Ammon's horn (tissue), 1 donor: ENCODE measurements at regions not wholly inside any gene's neighbourhood (a gene's known extent, or its start where the extent isn't known, plus 50 kb on each side); places are given as distances from the start of the nearest gene placed in this dataset.
A peak's percentile ranks its signal among the peaks of the same experiment; 100 is the strongest.
"Not testable (repeated sequence)": the region's sequence is repeated elsewhere in the genome, so short reads cannot be mapped to it uniquely, and the experiment has no call there.

Experiments used
- DNase-seq: peaks from one replicate; pipeline ENCODE4 v3.0.0-alpha.2; 2016; ENCODE audit warnings: low spot score

GRCh38 chr21:14683063-14683462 is 136.9 kb upstream of the SAMSN1 start:
- no peak for DNase-seq

GRCh38 chr21:14678973-14679574 is 133.0 kb upstream of the SAMSN1 start:
- no peak for DNase-seq

GRCh38 chr21:14677639-14678179 is 131.6 kb upstream of the SAMSN1 start:
- no peak for DNase-seq

- DNase-seq = no peak
Observed at GRCh38 chr21:14677013-14677412, 130.9 kb upstream of the SAMSN1 start.

GRCh38 chr21:14675774-14676530 is 129.8 kb upstream of the SAMSN1 start:
- DNase-seq = peak; percentile 50

- no peak for DNase-seq
Observed at GRCh38 chr21:14673649-14674048, 127.5 kb upstream of the SAMSN1 start.

- DNase-seq = no peak
Observed at GRCh38 chr21:14672466-14672865, 126.4 kb upstream of the SAMSN1 start.

GRCh38 chr21:14670409-14670808 is 124.3 kb upstream of the SAMSN1 start:
- DNase-seq = no peak

GRCh38 chr21:14669092-14669491 is 123.0 kb upstream of the SAMSN1 start:
- not testable (repeated sequence) for DNase-seq

GRCh38 chr21:14657241-14658008 is 111.3 kb upstream of the SAMSN1 start:
- no peak for DNase-seq

- no peak for DNase-seq
Observed at GRCh38 chr21:14646893-14647292, 100.8 kb upstream of the SAMSN1 start.

GRCh38 chr21:14645702-14646101 is 99.6 kb upstream of the SAMSN1 start:
- no peak for DNase-seq

GRCh38 chr21:14632359-14632758 is 86.2 kb upstream of the SAMSN1 start:
- no peak for DNase-seq

GRCh38 chr21:14630556-14631069 is 84.5 kb upstream of the SAMSN1 start:
- no peak for DNase-seq

GRCh38 chr21:14629461-14629860 is 83.3 kb upstream of the SAMSN1 start:
- no peak for DNase-seq

GRCh38 chr21:14623079-14623478 is 77.0 kb upstream of the SAMSN1 start:
- not testable (repeated sequence) for DNase-seq

GRCh38 chr21:14620152-14620551 is 74.0 kb upstream of the SAMSN1 start:
- no peak for DNase-seq

GRCh38 chr21:14617871-14618270 is 71.8 kb upstream of the SAMSN1 start:
- DNase-seq = no peak

- DNase-seq = no peak
Observed at GRCh38 chr21:14617040-14617393, 70.9 kb upstream of the SAMSN1 start.

- no peak for DNase-seq
Observed at GRCh38 chr21:14616380-14617039, 70.4 kb upstream of the SAMSN1 start.

GRCh38 chr21:14615359-14615974 is 69.4 kb upstream of the SAMSN1 start:
- no peak for DNase-seq

GRCh38 chr21:14614287-14614686 is 68.2 kb upstream of the SAMSN1 start:
- DNase-seq = no peak
